ENCODE measurements at regions not wholly inside any gene's neighbourhood (a gene's known extent, or its start where the extent isn't known, plus 50 kb on each side); places are given as distances from the start of the nearest gene placed in this dataset.

DNA sequence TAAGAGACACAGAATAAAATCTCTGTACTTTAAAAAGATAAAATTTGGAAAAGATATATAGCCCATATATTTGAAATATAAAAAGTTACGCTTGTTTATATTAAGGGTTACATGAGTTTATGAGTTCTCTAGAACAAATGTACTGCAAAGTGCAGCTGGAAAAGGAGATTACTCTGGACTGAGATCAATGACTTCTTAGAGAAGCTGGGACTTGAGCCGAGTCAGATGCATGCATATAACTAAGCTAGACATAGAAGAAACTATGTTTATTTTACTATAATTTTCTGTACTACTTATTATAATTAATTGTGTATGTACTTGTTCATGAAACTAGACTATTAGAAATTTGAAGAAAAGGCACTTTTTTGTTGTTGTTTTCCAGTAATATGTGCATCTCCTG, 170.3 kb upstream of the NXPH2 start:
- H3K27ac Mint-ChIP-seq = no peak overlapping the region
- peaks cover 7% of the 10 kb centered on the region for H3K9me3 Mint-ChIP-seq
- no peaks in the 10 kb centered on the region for H3K36me3 Mint-ChIP-seq (ENCODE audit: low read depth)
- ChIA-PET CTCF (no interaction called here), POLR2A (no interaction called here)
- H3K4me3 Mint-ChIP-seq = no peak overlapping the region
- H3K4me1 Mint-ChIP-seq = no peaks in the 10 kb centered on the region
- no peak for DNase-seq
- H3K27me3 Mint-ChIP-seq = no peaks in the 10 kb centered on the region

DNA sequence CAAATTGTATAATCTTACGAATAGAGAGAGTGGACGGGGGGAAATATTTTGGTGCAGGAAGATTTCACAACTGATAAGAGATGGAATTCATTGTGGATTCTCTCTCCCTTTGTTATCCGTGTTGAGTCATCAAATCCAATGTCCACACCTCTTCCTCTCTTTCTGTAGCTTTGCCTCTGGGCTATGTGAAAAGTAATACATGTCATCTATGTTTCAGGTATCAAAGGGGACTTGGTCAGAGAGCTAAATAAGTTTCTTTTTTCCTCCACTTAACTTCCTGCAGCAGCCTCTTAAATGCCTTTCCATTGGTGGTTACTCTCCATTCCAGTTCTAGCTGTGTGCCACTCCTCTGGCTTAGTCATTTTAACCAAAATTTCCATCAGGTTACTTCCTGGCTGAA, 169.3 kb upstream of the NXPH2 start:
- H3K4me3 Mint-ChIP-seq = no peak overlapping the region
- CTCF ChIA-PET = no interaction called here
- peaks cover 4% of the 10 kb centered on the region for H3K9me3 Mint-ChIP-seq
- POLR2A ChIA-PET = no interaction called here
- H3K4me1 Mint-ChIP-seq = no peaks in the 10 kb centered on the region
- H3K27ac Mint-ChIP-seq = no peak overlapping the region
- no peaks in the 10 kb centered on the region for H3K27me3 Mint-ChIP-seq
- no peak for DNase-seq
- H3K36me3 Mint-ChIP-seq (ENCODE audit: low read depth) = no peaks in the 10 kb centered on the region

DNA sequence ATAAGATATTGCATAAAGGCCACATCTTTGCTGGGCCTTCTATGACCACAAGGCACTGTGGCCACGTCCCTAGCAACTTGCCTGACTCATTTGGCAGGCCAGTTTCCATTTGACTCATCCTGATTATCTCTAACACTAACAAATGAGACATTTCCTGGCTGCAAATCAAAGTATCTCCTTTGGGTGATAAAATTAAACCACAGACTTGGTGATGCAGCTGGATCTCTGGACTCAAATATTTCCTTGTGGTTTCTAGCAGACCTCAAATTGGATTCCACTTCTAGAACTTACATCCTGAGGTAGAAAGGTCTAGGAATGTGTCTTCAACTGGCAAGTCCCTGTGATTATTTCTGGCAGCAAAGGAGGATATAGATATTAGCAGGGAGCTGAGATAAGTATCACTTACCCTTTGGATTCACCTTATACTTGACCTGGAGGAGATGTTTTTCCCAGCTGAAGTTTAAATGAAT, 167.9 kb upstream of the NXPH2 start:
- no peak overlapping the region for H3K4me3 Mint-ChIP-seq
- no peaks in the 10 kb centered on the region for H3K27me3 Mint-ChIP-seq
- POLR2A ChIA-PET = no interaction called here

DNA sequence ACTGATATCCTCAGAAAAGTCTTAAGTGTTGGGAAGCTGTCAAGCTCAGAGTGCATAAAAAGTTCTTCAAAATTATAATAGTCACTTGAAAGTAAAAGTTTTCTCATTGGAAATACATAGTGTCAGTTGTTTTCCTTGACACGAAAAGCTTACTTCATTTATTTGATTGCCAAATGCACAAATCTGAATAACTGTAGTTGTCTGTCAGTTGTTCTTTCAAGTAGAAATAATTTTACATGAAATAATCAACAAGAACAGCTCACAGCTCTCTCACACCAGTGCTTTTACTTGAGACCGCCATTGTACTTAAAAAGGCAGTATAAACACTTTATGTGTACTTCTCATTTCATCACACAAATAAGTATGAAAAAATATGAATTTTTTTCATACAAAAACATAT, 163.3 kb upstream of the NXPH2 start:
- ChIA-PET POLR2A (no interaction called here), CTCF (no interaction called here)
- Mint-ChIP-seq H3K4me1 (no peaks in the 10 kb centered on the region), H3K9me3 (peaks cover 5% of the 10 kb centered on the region), H3K36me3 (ENCODE audit: low read depth) (no peaks in the 10 kb centered on the region), H3K27me3 (no peaks in the 10 kb centered on the region), H3K27ac (no peak overlapping the region), H3K4me3 (no peak overlapping the region)
- no peak for DNase-seq

More for the DNA sequence above, 167.9 kb upstream of the NXPH2 start:
- CTCF ChIA-PET = no interaction called here
- H3K4me1 Mint-ChIP-seq = no peaks in the 10 kb centered on the region
- peaks cover 4% of the 10 kb centered on the region for H3K9me3 Mint-ChIP-seq
- no peak overlapping the region for H3K27ac Mint-ChIP-seq
- H3K36me3 Mint-ChIP-seq (ENCODE audit: low read depth) = no peaks in the 10 kb centered on the region
- no peak for DNase-seq

DNA sequence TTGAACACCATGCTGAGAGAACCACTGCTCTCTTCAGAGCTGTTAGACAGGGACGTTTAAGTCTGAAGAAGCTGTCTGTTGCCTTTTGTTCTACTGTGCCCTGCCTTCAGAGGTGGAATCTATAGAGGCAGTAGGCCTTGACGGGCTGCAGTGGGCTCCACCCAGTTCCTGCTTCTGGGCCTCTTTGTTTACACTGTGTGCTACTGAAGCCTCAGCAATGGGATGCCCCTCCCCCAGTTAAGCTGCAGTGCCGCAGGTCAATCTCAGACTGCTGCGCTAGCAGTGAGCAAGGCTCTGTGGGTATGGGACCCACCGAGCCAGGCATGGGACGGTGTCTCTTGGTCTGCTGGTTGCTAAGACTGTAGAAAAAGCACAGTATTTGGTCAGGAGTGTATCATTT, 162.3 kb upstream of the NXPH2 start:
- Mint-ChIP-seq H3K27ac (no peak overlapping the region), H3K9me3 (peaks cover 5% of the 10 kb centered on the region), H3K4me3 (no peak overlapping the region), H3K27me3 (no peaks in the 10 kb centered on the region), H3K36me3 (ENCODE audit: low read depth) (no peaks in the 10 kb centered on the region), H3K4me1 (no peaks in the 10 kb centered on the region)
- POLR2A ChIA-PET = no interaction called here
- CTCF ChIA-PET = interaction anchor here (0.6 kb wide), 1 partner anchor 1389 kb away, joined by 4 read pairs; no protein-coding TSS in a partner anchor
- DNase-seq = no peak

DNA sequence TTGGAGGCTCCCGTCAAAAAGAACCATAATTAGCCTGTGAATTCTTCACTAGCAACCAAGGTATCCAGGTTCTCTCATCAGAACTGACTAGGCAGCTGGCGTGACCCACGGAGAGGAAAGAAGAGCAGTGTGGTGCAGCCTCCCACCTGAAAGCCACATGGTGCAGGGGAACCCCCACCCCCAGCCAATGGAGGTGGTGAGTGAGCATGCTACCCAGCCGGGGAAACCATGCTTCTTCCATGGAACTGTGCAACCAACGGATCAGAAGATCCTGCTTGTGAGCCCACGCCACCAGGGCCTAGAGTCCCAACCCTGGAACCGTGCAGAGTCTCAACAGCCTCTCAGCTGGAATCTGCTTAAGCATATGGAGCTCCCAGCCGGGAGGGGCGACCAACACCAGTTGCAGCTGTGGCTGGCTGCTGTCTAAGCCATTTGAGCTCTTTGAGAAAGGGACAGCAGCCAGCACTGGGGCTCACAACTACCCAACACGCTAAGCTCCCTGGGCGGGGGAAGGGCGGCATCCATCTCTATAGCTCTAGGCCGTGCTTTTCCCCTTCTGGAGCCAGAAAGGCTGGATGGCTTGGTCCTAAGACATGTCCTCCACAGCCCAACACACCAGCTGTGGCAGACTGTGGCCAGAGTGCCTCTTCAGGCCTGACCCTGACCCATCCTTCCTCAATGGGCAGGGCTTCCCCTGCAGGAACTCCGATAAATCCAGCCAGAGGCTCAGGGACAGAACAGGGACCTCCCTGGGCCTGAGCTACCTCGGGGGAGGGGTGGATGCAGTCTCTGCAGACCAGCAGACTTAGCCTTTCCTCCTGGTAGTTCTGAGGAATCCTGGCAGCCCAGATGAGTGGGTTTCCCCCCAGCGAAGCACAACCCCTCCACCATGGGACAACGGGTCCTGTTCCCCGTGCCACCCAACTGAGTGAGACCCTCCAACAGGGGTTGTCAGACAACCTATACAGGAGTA, 151.4 kb upstream of the NXPH2 start:
- POLR2A ChIA-PET = no interaction called here

DNA sequence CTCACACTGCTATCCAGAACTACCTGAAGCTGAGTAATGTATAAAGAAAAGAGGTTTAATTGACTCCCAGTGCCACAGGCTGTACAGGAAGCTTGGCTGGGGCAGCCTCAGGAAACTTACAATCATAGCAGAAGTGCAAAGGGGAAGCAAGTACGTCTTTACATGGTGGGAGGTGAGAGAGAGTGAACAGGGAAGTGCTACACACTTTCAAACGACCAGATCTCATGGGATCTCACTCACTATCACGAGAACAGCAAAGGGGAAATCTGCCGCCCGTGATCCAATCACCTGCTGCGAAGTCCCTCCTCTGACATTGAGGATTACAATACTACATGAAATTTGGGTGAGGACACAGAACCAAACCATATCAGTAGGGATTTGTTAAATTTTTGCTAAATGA, 150.4 kb upstream of the NXPH2 start:
- POLR2A ChIA-PET = no interaction called here
- Mint-ChIP-seq H3K9me3 (peaks cover 2% of the 10 kb centered on the region), H3K4me1 (no peaks in the 10 kb centered on the region), H3K4me3 (no peak overlapping the region), H3K36me3 (ENCODE audit: low read depth) (no peaks in the 10 kb centered on the region), H3K27me3 (no peaks in the 10 kb centered on the region), H3K27ac (no peak overlapping the region)
- CTCF ChIA-PET = no interaction called here
- no peak for DNase-seq

More for the DNA sequence above, 151.4 kb upstream of the NXPH2 start:
- CTCF ChIA-PET = no interaction called here
- Mint-ChIP-seq H3K4me1 (no peaks in the 10 kb centered on the region), H3K27me3 (no peaks in the 10 kb centered on the region), H3K27ac (no peak overlapping the region), H3K4me3 (no peak overlapping the region), H3K9me3 (peaks cover 2% of the 10 kb centered on the region), H3K36me3 (ENCODE audit: low read depth) (no peaks in the 10 kb centered on the region)
- DNase-seq = no peak

DNA sequence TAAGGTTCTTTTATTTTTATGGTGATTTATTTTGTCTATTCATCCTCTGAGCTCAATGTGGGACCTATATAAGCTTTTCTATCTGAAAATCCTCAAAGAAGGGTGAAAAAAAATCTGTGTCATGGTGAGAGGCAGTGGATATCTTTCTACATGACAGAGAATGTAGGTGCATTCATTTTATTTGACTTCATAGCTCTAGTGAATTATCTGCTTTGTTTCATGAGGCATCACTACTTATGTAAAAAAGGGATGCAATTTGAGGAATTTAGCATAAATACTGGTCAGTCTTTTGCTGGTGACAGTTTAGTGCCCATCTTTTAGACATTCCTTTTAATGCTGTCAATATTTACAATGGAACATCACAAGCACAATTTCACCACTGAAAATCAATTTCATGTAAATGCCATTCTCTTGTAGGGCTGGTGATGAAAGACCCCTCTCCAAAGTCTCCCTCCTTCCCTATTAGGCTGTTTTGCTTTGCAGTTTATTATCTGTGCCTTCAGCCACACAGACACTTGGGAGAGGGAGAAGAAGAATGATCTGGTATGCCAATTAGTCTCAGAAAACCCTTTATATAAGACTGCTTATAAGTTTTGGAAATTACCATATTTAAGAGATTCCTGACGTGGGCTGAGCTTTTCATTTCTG, 148.3 kb upstream of the NXPH2 start:
- H3K27ac Mint-ChIP-seq = no peak overlapping the region
- H3K4me1 Mint-ChIP-seq = no peaks in the 10 kb centered on the region
- no peaks in the 10 kb centered on the region for H3K36me3 Mint-ChIP-seq (ENCODE audit: low read depth)
- POLR2A ChIA-PET = no interaction called here
- no peak for DNase-seq
- peaks cover 2% of the 10 kb centered on the region for H3K9me3 Mint-ChIP-seq
- H3K27me3 Mint-ChIP-seq = no peaks in the 10 kb centered on the region
- no peak overlapping the region for H3K4me3 Mint-ChIP-seq
- CTCF ChIA-PET = interaction anchor here (1.1 kb wide), 1 partner anchor 9 kb away, joined by 3 read pairs; no protein-coding TSS in a partner anchor

DNA sequence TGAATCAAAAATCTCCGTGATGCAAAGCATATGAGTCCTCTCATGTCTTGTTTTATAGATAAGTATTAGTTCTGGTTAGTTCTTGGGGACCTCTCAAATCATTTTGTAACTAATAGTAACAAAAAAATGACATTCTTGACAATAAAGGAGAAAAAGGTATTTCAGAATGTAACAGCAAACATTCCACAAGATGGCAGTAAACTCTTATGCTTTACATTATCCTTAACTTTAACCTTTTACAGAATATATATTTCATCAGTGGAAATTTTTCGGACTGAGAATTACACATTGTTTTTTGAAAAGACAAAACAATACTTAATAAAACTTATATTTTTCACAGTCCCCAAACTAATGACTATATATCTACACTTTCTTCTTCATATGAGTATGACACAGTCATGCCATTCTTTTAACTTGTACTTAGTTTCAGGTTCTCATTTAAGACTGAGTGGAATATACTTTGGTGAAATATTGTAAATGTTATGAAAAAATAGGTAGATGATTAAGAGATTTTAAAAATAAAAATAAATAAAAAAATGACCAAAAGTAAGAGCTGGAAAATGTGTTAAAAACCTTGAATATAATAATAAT, 142.9 kb upstream of the NXPH2 start:
- Mint-ChIP-seq H3K4me1 (no peaks in the 10 kb centered on the region), H3K9me3 (no peaks in the 10 kb centered on the region), H3K4me3 (no peak overlapping the region), H3K36me3 (ENCODE audit: low read depth) (no peaks in the 10 kb centered on the region), H3K27me3 (no peaks in the 10 kb centered on the region), H3K27ac (no peak overlapping the region)
- ChIA-PET CTCF (no interaction called here), POLR2A (no interaction called here)
- DNase-seq = no peak

DNA sequence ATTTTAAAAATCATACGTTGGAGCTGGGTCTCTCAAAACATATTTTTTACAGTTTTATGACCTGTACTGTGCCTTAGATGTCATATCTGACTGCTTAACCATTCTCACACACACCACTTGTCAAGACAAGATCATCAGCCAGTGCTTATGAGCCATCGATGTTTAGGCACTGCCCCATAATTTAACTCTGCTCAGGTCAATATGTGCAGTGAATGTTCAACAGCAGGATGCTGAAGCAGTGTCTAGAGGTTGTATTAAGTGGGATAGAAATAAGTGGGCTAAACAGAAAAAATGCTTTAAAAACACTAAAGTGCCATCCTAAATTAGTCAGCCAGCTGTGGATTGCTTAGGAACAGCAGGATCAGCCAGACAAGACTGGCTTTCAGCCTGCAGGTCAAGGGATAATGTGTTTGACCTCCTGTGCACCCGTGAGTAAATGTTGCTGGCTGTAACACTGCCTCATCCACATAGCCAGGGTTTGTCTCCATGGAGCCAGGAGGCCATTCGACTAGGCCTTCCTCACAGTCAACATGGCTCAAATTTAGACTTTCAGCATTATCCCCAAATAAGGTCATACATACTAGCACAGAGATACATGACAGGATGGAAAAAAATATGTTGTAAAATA, 139.0 kb upstream of the NXPH2 start:
- Mint-ChIP-seq H3K9me3 (no peaks in the 10 kb centered on the region), H3K27ac (no peak overlapping the region), H3K27me3 (no peaks in the 10 kb centered on the region), H3K4me1 (no peaks in the 10 kb centered on the region), H3K36me3 (ENCODE audit: low read depth) (no peaks in the 10 kb centered on the region), H3K4me3 (no peak overlapping the region)
- POLR2A ChIA-PET = no interaction called here
- no peak for DNase-seq
- CTCF ChIA-PET = interaction anchor here (1.0 kb wide), 1 partner anchor 9 kb away, joined by 3 read pairs; no protein-coding TSS in a partner anchor

DNA sequence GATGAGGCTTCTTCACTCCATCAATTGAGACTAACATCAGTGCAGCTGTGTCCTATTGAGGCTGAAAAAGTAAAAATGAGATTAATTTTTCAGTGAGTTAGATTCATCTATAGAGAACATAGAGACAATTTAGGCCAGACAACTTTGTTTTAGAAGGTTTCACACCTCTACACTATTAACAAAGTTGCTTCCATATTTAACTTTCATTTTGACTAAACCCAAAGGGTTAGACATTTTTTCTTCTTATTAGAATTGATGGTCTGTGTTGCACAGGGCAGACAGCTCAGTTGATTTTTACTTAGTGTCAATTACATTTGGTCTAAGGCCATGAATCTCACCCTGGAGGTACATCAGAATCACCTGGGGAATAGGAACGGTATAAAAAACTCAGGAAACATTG, 130.2 kb upstream of the NXPH2 start:
- CTCF ChIA-PET = no interaction called here
- no peaks in the 10 kb centered on the region for H3K27me3 Mint-ChIP-seq
- no peaks in the 10 kb centered on the region for H3K4me1 Mint-ChIP-seq
- POLR2A ChIA-PET = no interaction called here
- H3K36me3 Mint-ChIP-seq (ENCODE audit: low read depth) = no peaks in the 10 kb centered on the region
- H3K27ac Mint-ChIP-seq = no peak overlapping the region
- no peak for DNase-seq
- H3K9me3 Mint-ChIP-seq = no peaks in the 10 kb centered on the region
- H3K4me3 Mint-ChIP-seq = no peak overlapping the region

DNA sequence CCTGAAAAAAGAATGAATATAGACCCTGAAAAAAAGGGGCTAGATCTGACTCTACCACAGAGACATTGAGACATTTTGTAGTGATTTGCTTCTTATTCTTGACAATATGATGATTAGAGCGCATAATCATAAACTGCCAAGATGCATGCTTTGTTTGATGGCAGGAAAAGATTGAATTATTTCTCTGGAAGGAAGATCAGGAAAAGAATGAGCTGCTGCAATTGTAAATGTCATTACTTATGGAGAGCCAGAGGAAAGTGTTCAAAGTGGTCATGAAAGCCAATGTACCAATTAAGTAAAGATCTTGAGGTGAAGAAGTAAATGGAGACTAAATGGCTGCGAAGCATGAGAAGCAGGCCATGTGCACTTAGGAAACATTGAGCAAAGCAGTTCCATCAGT, 126.4 kb upstream of the NXPH2 start:
- H3K27ac Mint-ChIP-seq = no peak overlapping the region
- H3K36me3 Mint-ChIP-seq (ENCODE audit: low read depth) = no peaks in the 10 kb centered on the region
- ChIA-PET POLR2A (no interaction called here), CTCF (no interaction called here)
- H3K4me3 Mint-ChIP-seq = no peak overlapping the region
- DNase-seq = no peak
- no peaks in the 10 kb centered on the region for H3K4me1 Mint-ChIP-seq
- no peaks in the 10 kb centered on the region for H3K9me3 Mint-ChIP-seq
- no peaks in the 10 kb centered on the region for H3K27me3 Mint-ChIP-seq

DNA sequence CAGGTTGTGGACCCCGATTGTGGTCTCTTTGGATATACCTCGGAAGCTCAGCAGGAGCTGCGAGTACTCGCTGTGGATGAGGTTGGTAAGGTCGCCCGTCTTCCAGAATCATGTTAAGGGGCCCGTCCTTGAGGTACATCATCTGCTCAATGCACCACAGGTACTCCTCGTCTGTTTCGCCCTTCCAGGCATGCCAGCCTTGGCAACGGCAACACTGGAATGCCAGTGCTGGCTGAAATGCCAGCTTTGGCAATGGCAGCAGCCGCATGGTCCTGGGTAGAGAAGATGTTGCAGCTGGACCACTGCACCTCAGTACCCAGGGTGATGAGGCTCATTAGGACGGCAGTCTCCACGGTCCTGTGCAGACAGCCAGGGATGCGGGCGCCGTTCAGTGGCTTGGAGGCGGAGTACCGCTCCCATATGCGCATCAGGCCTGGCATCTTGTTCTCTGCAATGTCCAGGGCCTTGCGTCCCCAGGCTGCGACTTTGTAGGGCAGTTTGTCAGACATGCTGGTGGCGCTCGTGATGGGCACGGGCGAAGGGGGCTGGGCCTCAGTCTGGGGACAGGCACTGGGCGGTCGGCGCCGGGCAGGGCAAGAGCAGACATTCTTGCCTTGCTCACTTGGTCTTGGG, 122.2 kb upstream of the NXPH2 start:
- H3K4me1 Mint-ChIP-seq = no peaks in the 10 kb centered on the region
- CTCF ChIA-PET = no interaction called here

More for the DNA sequence above, 122.2 kb upstream of the NXPH2 start:
- no peaks in the 10 kb centered on the region for H3K27me3 Mint-ChIP-seq
- no peaks in the 10 kb centered on the region for H3K9me3 Mint-ChIP-seq
- DNase-seq = no peak
- no peak overlapping the region for H3K4me3 Mint-ChIP-seq
- H3K27ac Mint-ChIP-seq = no peak overlapping the region
- H3K36me3 Mint-ChIP-seq (ENCODE audit: low read depth) = no peaks in the 10 kb centered on the region
- POLR2A ChIA-PET = no interaction called here
